ENCODE measurements at regions not wholly inside any gene's neighbourhood (a gene's known extent, or its start where the extent isn't known, plus 50 kb on each side); places are given as distances from the start of the nearest gene placed in this dataset.

DNA sequence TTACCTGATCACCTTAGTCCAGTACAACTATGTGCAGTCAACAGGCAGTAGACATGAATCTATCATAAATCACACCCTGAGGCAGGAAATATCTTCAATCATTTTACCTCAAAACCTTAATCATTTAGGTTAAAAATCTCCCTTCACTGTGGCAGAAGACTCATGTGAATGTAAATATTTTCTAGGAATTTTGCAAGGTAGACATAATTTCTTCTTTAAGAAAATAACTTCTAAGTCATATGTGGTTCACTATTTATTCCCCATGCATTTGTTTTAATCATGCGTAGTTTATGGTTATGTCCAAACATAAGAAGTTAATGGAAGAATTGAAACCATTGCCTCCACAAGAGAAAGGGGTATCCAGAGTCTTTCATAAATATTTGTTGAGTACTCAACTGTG lies 97.0 kb downstream of the HMHB1 start:
- Histone ChIP-seq H3K4me3 (ENCODE audit: low read length) (no peak overlapping the region), H2AFZ (ENCODE audit: low read depth, low read length) (no peak overlapping the region), H3K27ac (ENCODE audit: low read length) (no peak overlapping the region), H3K27me3 (ENCODE audit: insufficient read depth, low read depth, low read length) (no peaks in the 10 kb centered on the region), H3K36me3 (ENCODE audit: insufficient read depth, low read length) (no peaks in the 10 kb centered on the region), H3F3A (ENCODE audit: insufficient read depth, low read length, poor library complexity, severe bottlenecking) (no peaks in the 10 kb centered on the region), H3K79me2 (replicated peaks; ENCODE audit: insufficient read depth, low read length) (no peaks in the 10 kb centered on the region), H4K20me1 (ENCODE audit: insufficient read depth) (no peaks in the 10 kb centered on the region), H3K4me2 (ENCODE audit: low read length) (no peak overlapping the region), H3K9me3 (ENCODE audit: low read length) (no peaks in the 10 kb centered on the region), H3K9ac (ENCODE audit: low read length) (no peak overlapping the region), H3K9me2 (ENCODE audit: insufficient read depth, low read length) (no peaks in the 10 kb centered on the region)
- TF ChIP-seq TAF1 (IDR thresholded peaks at IDR 0.05; ENCODE audit: low read depth) (no peak), EP300 (conservative IDR thresholded peaks at IDR 0.05; ENCODE audit: poor library complexity, severe bottlenecking) (no peak), EZH2 (IDR thresholded peaks at IDR 0.05; ENCODE audit: borderline replicate concordance, insufficient read depth, low read length, poor library complexity, severe bottlenecking) (no peak), SMC3 (conservative IDR thresholded peaks at IDR 0.05; ENCODE audit: poor library complexity) (no peak), RAD21 (conservative IDR thresholded peaks at IDR 0.05) (no peak), CTCF (IDR thresholded peaks at IDR 0.05; ENCODE audit: poor library complexity, severe bottlenecking) (no peak), POLR2AphosphoS5 (IDR thresholded peaks at IDR 0.05) (no peak), MXI1 (conservative IDR thresholded peaks at IDR 0.05; ENCODE audit: poor library complexity, severe bottlenecking) (no peak), REST (IDR thresholded peaks at IDR 0.05; ENCODE audit: borderline replicate concordance) (no peak)

DNA sequence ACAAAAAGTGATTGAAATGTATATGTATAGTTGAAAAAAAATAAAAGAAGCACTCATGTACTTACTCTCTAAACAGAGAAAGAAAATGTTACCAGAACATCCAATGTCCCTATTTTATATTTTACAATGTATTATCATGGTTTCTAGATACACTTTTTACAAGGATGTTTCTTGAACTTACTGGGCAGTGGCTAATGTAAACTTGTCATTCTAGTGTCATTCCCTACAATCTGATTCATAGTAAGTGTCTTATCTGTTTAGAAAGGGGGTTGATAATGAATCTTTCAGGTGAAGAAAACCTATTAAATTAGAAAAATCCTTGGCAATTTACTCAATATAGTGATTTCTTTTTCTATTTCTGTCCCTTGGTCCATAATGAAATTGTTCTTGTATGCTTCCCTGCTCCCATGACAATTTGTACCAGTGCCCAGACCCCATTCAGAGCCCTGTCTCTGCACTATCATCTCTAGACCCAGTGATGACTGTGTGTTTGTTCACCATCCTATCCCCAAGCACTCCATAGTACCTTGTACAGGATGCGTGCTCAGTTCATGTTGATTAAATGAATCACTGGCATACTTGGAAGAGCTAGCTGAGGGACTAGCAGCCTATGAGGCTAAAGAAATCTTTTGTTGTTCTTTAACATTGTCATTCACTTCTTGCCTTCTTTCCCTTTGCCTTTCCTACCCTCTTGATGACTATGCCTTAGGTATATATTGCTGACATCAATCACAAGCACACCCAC lies 101.2 kb downstream of the HMHB1 start:
- no peaks in the 10 kb centered on the region for H3K79me2 ChIP-seq (replicated peaks; ENCODE audit: insufficient read depth, low read length)
- no peaks in the 10 kb centered on the region for H3K9me3 ChIP-seq (ENCODE audit: low read length)
- no peak overlapping the region for H3K27ac ChIP-seq (ENCODE audit: low read length)
- no peaks in the 10 kb centered on the region for H3K27me3 ChIP-seq (ENCODE audit: insufficient read depth, low read depth, low read length)
- no peaks in the 10 kb centered on the region for H3K36me3 ChIP-seq (ENCODE audit: insufficient read depth, low read length)
- no peak overlapping the region for H3K4me3 ChIP-seq (ENCODE audit: low read length)
- H3K9ac ChIP-seq (ENCODE audit: low read length), result no peak overlapping the region
- no peak overlapping the region for H3K4me2 ChIP-seq (ENCODE audit: low read length)
- H2AFZ ChIP-seq (ENCODE audit: low read depth, low read length), result no peak overlapping the region
- TF ChIP-seq RAD21 (conservative IDR thresholded peaks at IDR 0.05) (no peak), CTCF (IDR thresholded peaks at IDR 0.05; ENCODE audit: poor library complexity, severe bottlenecking) (no peak), EZH2 (IDR thresholded peaks at IDR 0.05; ENCODE audit: borderline replicate concordance, insufficient read depth, low read length, poor library complexity, severe bottlenecking) (no peak), REST (IDR thresholded peaks at IDR 0.05; ENCODE audit: borderline replicate concordance) (no peak), EP300 (conservative IDR thresholded peaks at IDR 0.05; ENCODE audit: poor library complexity, severe bottlenecking) (no peak), MXI1 (conservative IDR thresholded peaks at IDR 0.05; ENCODE audit: poor library complexity, severe bottlenecking) (no peak), TAF1 (IDR thresholded peaks at IDR 0.05; ENCODE audit: low read depth) (no peak), POLR2AphosphoS5 (IDR thresholded peaks at IDR 0.05) (no peak), SMC3 (conservative IDR thresholded peaks at IDR 0.05; ENCODE audit: poor library complexity) (no peak)
- no peaks in the 10 kb centered on the region for H4K20me1 ChIP-seq (ENCODE audit: insufficient read depth)
- H3K9me2 ChIP-seq (ENCODE audit: insufficient read depth, low read length), result no peaks in the 10 kb centered on the region
- no peaks in the 10 kb centered on the region for H3F3A ChIP-seq (ENCODE audit: insufficient read depth, low read length, poor library complexity, severe bottlenecking)

Data from neural cell (in vitro differentiated cells).